HFFc6 (cell line): ENCODE measurements at regions not wholly inside any gene's neighbourhood (a gene's known extent, or its start where the extent isn't known, plus 50 kb on each side); places are given as distances from the start of the nearest gene placed in this dataset.

Experiments
- DNase-seq: peaks from one replicate; pipeline ENCODE4 v3.0.0-alpha.2; 2018
- H3K27ac Mint-ChIP-seq: 2 replicates; pipeline ENCODE4 v1.8.0; 2020; ENCODE audit warnings: mild to moderate bottlenecking, mixed read lengths
- H3K27me3 Mint-ChIP-seq: 2 replicates; pipeline ENCODE4 v1.8.0; 2021; ENCODE audit warnings: mild to moderate bottlenecking, moderate library complexity, mixed read lengths; ENCODE audit not compliant: insufficient read depth
- H3K36me3 Mint-ChIP-seq: 2 replicates; pipeline ENCODE4 v1.8.0; 2021; ENCODE audit warnings: low read depth, mixed read lengths
- H3K4me1 Mint-ChIP-seq: 2 replicates; pipeline ENCODE4 v1.8.0; 2020; ENCODE audit warnings: low read depth, mixed read lengths
- H3K4me3 Mint-ChIP-seq: 2 replicates; pipeline ENCODE4 v1.8.0; 2020; ENCODE audit warnings: mild to moderate bottlenecking, moderate library complexity, mixed read lengths
- H3K9me3 Mint-ChIP-seq: 2 replicates; pipeline ENCODE4 v1.8.0; 2020; ENCODE audit warnings: mild to moderate bottlenecking, mixed read lengths
- CTCF ChIP-seq: fragments of 200-600 bp; sonication (generic); IDR thresholded peaks from 2 replicates; pipeline ENCODE4 v1.5.0; 2021; ENCODE audit warnings: antibody characterized with exemption, mild to moderate bottlenecking

GRCh38 chr10:36766415-36766810 lies 359.0 kb upstream of the ANKRD30A start:
- Mint-ChIP-seq H3K36me3 (no peaks in the 10 kb centered on the region), H3K27ac (no peak overlapping the region), H3K9me3 (no peaks in the 10 kb centered on the region; the same call in 1 of the 2 replicates), H3K27me3 (no peaks in the 10 kb centered on the region), H3K4me3 (no peak overlapping the region), H3K4me1 (no peaks in the 10 kb centered on the region)
- DNase-seq: no peak
- TF ChIP-seq CTCF: no peak

GRCh38 chr10:36765782-36766414 lies 359.5 kb upstream of the ANKRD30A start:
- no peaks in the 10 kb centered on the region for H3K36me3 Mint-ChIP-seq
- no peaks in the 10 kb centered on the region for H3K4me1 Mint-ChIP-seq
- TF ChIP-seq CTCF: no peak
- DNase-seq: no peak
- H3K9me3 Mint-ChIP-seq: no peaks in the 10 kb centered on the region; the same call in 1 of the 2 replicates
- no peak overlapping the region for H3K27ac Mint-ChIP-seq
- H3K4me3 Mint-ChIP-seq: no peak overlapping the region
- H3K27me3 Mint-ChIP-seq: no peaks in the 10 kb centered on the region

GRCh38 chr10:36764823-36765222 lies 360.6 kb upstream of the ANKRD30A start:
- H3K9me3 Mint-ChIP-seq: no peaks in the 10 kb centered on the region; the same call in 1 of the 2 replicates
- no peak overlapping the region for H3K27ac Mint-ChIP-seq
- H3K4me3 Mint-ChIP-seq: no peak overlapping the region
- H3K4me1 Mint-ChIP-seq: no peaks in the 10 kb centered on the region
- no peak for DNase-seq
- no peak for TF ChIP-seq CTCF
- H3K27me3 Mint-ChIP-seq: no peaks in the 10 kb centered on the region
- no peaks in the 10 kb centered on the region for H3K36me3 Mint-ChIP-seq

GRCh38 chr10:36761121-36761520 lies 364.3 kb upstream of the ANKRD30A start:
- peaks cover 2% of the 10 kb centered on the region; the same call in 1 of the 2 replicates for H3K9me3 Mint-ChIP-seq
- no peak for TF ChIP-seq CTCF
- no peaks in the 10 kb centered on the region for H3K4me1 Mint-ChIP-seq
- no peaks in the 10 kb centered on the region for H3K27me3 Mint-ChIP-seq
- no peak overlapping the region for H3K27ac Mint-ChIP-seq
- H3K36me3 Mint-ChIP-seq: no peaks in the 10 kb centered on the region
- DNase-seq: no peak
- H3K4me3 Mint-ChIP-seq: no peak overlapping the region

- no peaks in the 10 kb centered on the region for H3K4me1 Mint-ChIP-seq
- no peaks in the 10 kb centered on the region for H3K36me3 Mint-ChIP-seq
- H3K27me3 Mint-ChIP-seq: peaks cover 5% of the 10 kb centered on the region; the same call in 1 of the 2 replicates
- no peak overlapping the region for H3K27ac Mint-ChIP-seq
- TF ChIP-seq CTCF: no peak
- no peak overlapping the region for H3K4me3 Mint-ChIP-seq
- DNase-seq: peak; percentile 27
- H3K9me3 Mint-ChIP-seq: peaks cover 7% of the 10 kb centered on the region; the same call in 1 of the 2 replicates
Measured at GRCh38 chr10:36759141-36759805, 366.1 kb upstream of the ANKRD30A start.
